Right lobe of liver (tissue), 4 donors: ENCODE measurements at regions not wholly inside any gene's neighbourhood (a gene's known extent, or its start where the extent isn't known, plus 50 kb on each side); places are given as distances from the start of the nearest gene placed in this dataset.
"Not testable (repeated sequence)": the region's sequence is repeated elsewhere in the genome, so short reads cannot be mapped to it uniquely, and the experiment has no call there.

Experiments used
- POLR2A ChIP-seq: fragments of 450-650 bp; IDR thresholded peaks from one replicate; pipeline ENCODE4 v1.6.1; 2017; ENCODE audit warnings: antibody characterized with exemption, mild to moderate bottlenecking
- TF ChIP-seq, protein P1 (sequence below), 4 donors: fragments of 200-600 bp in 3 of 4; fragments of 450-650 bp in 1 of 4; IDR thresholded peaks; one replicate each; pipeline versions ENCODE4 v1.5.1 to v1.8.0; 2016 to 2022; ENCODE audit warnings: antibody characterized with exemption in 4 of 4, mild to moderate bottlenecking in 2 of 4
- donor health status: DM: no; HTN: no; CAD: no.
- donor health status: DM: no; HTN: no; CAD: no.
- donor health status: DM: no; HTN: yes; CAD: no.

DNA sequence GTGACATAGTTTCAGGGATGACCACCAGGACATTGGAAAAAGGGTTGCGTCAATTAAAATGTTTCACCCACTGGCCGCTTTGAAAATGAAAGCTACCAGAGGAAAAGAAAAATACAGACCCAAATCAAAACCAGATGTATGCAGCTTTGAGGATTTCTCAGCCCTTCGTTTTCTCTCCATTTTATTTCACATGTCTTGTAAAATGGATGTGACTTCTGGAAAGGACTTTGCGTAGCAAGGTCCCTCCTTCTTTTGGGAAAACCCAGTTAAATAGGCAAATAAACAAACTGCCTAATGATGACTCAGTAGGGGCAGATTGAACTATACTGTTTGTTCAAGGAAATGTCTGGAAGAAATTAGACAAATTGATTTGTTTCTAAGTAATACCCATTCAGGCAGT lies 616.0 kb upstream of the AMELY start:
- TF ChIP-seq POLR2A: not testable (repeated sequence)
- TF ChIP-seq, protein P1, sequence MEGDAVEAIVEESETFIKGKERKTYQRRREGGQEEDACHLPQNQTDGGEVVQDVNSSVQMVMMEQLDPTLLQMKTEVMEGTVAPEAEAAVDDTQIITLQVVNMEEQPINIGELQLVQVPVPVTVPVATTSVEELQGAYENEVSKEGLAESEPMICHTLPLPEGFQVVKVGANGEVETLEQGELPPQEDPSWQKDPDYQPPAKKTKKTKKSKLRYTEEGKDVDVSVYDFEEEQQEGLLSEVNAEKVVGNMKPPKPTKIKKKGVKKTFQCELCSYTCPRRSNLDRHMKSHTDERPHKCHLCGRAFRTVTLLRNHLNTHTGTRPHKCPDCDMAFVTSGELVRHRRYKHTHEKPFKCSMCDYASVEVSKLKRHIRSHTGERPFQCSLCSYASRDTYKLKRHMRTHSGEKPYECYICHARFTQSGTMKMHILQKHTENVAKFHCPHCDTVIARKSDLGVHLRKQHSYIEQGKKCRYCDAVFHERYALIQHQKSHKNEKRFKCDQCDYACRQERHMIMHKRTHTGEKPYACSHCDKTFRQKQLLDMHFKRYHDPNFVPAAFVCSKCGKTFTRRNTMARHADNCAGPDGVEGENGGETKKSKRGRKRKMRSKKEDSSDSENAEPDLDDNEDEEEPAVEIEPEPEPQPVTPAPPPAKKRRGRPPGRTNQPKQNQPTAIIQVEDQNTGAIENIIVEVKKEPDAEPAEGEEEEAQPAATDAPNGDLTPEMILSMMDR (IDR thresholded peaks at IDR 0.05): not testable (repeated sequence)
